ENCODE measurements at regions not wholly inside any gene's neighbourhood (a gene's known extent, or its start where the extent isn't known, plus 50 kb on each side); places are given as distances from the start of the nearest gene placed in this dataset.

- no peaks in the 10 kb centered on the region for H3K9me3 ChIP-seq (replicated peaks; ENCODE audit: control insufficient read depth, insufficient read depth, low read length)
- CTCF ChIA-PET: interaction anchor here (1.2 kb wide), 1 partner anchor 10 kb away, joined by 3 read pairs; no protein-coding TSS in a partner anchor
- H3K27ac ChIP-seq (ENCODE audit: control insufficient read depth, insufficient read depth): no peak overlapping the region
- no peak for DNase-seq (ENCODE audit: low read depth, low spot score)
- intact Hi-C loops (cut with micrococcal nuclease; ENCODE audit: unreplicated experiment): no loop called here
- no peaks in the 10 kb centered on the region for H3K4me1 ChIP-seq (ENCODE audit: control insufficient read depth, insufficient read depth, low read length)
- no peak for ATAC-seq
- BruUV-seq (replicated peaks): no TSS peak
- in situ Hi-C loops (cut with MboI): no loop called here
- H3K79me2 ChIP-seq (ENCODE audit: control insufficient read depth, insufficient read depth, low read length): no peaks in the 10 kb centered on the region
- TF ChIP-seq RELB (IDR thresholded peaks at IDR 0.05; ENCODE audit: low read depth): no peak
- TF ChIP-seq SUZ12 (IDR thresholded peaks at IDR 0.05; ENCODE audit: unreplicated experiment): no peak
- no peak for TF ChIP-seq MTA2 (IDR thresholded peaks at IDR 0.05; ENCODE audit: low read depth)
- TF ChIP-seq RB1 (IDR thresholded peaks at IDR 0.05; ENCODE audit: borderline replicate concordance): no peak
- no peak for TF ChIP-seq BCLAF1 (IDR thresholded peaks at IDR 0.05)
- no peak for TF ChIP-seq SPI1 (IDR thresholded peaks at IDR 0.05; ENCODE audit: borderline replicate concordance, insufficient read depth, low read depth, low read length)
- no peak for TF ChIP-seq DPF2 (IDR thresholded peaks at IDR 0.05)
- no peak for TF ChIP-seq E4F1 (IDR thresholded peaks at IDR 0.05; ENCODE audit: borderline replicate concordance, partially characterized antibody)
- no peak for TF ChIP-seq JUNB (IDR thresholded peaks at IDR 0.05)
- no peak for TF ChIP-seq NBN (IDR thresholded peaks at IDR 0.05)
- no peak for TF ChIP-seq PRDM15 (CRISPR knock-in tag; IDR thresholded peaks at IDR 0.05)
- TF ChIP-seq SUPT20H (IDR thresholded peaks at IDR 0.05; ENCODE audit: borderline replicate concordance, control insufficient read depth, low read depth, low read length): no peak
- H3K27me3 ChIP-seq (replicated peaks in 1 of 2; ENCODE audit: control insufficient read depth in 2 of 2, insufficient read depth in 2 of 2, low read length in 1 of 2): peaks cover 0 to 5% of the 10 kb centered on the region in 2 experiments; a peak in 2 of 4 replicates
- no peaks in the 10 kb centered on the region for H3K36me3 ChIP-seq (ENCODE audit: control insufficient read depth in 2 of 2, insufficient read depth in 2 of 2, low read length in 1 of 2)
- POLR2A ChIA-PET: no interaction called here
- H4K20me1 ChIP-seq (ENCODE audit: control insufficient read depth, insufficient read depth): no peaks in the 10 kb centered on the region; the same call in 1 of the 2 replicates
- no peak overlapping the region for H3K9ac ChIP-seq (ENCODE audit: control insufficient read depth, insufficient read depth, low read length)
- SMC1A ChIA-PET (ENCODE audit: uncharacterized antibody, unreplicated experiment): no interaction called here
- RAD21 ChIA-PET (ENCODE audit: unreplicated experiment): no interaction called here
- no peak for FAIRE-seq
- no peak overlapping the region for H3K4me3 ChIP-seq
- WGBS (ENCODE audit: insufficient coverage, insufficient replicate concordance, low lambda C conversion rate, missing lambda C conversion rate): 2% methylated on average over 7 of the region's 7 CpGs
- no peak overlapping the region for H3K4me2 ChIP-seq (ENCODE audit: control insufficient read depth, insufficient read depth)
- H2AFZ ChIP-seq (ENCODE audit: control insufficient read depth, low read depth, low read length): no peak overlapping the region
Observed at GRCh38 chrX:16466640-16467432, 183.1 kb upstream of the S100G start.

Data from GM12878 (cell line).